Activated CD4-positive, alpha-beta T cell treated with anti-CD3 and anti-CD28 coated beads, Interleukin-2, amount 50 U/mL, for 1 hour (primary cell): ENCODE measurements at regions not wholly inside any gene's neighbourhood (a gene's known extent, or its start where the extent isn't known, plus 50 kb on each side); places are given as distances from the start of the nearest gene placed in this dataset.

Experiments used
- DNase-seq: peaks from one replicate; pipeline ENCODE4 v3.0.0-alpha.2; 2020

DNA sequence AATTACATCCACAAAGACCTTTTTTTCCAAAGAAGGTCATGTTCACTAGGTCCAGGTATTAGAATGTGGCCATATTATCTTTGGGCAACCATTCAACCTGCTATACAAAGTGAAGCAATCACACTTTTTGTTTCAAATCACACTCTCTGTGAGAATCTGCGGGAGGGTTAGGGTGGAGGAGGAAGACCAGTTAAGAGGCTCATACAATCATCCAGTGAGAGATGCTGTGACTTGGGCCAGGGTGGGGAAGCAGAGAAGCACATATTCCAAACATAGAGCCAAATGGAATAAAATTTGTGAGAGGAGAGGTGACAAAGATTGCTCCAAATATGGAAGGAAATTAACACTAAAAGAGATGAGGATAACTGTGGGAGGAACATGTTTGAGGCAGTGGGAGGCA is 351.6 kb downstream of the CYRIA start:
- DNase-seq = no peak

DNA sequence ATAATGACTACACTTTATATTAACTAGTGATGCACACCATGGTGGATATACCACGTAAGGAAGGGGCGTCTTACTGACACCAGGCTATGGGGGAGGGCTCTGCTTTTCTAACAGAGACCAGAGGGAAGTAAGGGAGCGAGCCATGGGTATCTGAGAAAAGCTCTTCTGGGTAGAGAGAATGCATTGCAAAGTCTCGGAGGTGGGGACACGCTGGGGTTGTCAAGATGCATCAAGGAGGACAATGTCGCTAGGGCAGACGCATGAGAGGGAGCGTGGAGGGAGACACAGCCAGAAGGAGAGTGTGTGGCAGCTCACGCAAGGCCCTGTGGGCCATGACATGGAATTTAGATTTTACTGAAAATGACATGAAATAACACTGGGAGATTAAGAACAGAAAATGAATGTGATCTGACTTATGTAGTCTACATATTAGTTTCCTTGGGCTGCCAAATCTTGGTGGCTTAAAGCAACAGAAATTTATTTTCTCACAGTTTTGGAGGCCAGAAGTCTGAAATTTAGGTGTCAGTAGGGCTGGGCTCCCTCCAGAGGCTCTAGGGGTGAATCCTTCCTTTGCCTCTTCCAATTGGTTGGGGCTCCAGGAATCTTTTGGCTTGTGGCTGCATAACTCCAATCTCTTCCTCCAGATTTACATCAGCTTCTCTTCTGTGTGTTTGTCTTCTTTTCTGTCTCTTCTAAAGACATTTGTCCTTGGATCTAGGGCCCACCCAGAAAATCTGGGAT is 352.2 kb downstream of the CYRIA start:
- DNase-seq = no peak

DNA sequence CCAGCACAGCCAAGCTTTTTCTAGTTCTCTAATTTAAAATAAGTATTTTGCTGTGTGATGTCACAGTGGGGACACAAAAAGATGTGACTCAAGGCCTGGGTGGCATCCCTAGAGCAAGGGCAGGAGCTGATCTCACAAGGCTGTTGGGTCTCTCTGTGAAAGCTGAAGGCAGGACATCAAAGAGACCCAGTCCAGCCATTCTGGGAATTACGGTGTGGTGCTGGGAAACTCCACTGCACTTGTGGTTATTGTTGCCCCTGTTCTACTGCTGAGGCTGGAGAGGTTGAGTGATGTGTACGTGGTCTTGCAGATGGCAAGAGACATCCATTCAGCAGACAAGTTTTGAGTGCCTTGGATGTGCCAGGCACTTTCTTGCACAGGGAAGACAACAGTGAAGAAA is 352.9 kb downstream of the CYRIA start:
- no peak for DNase-seq

DNA sequence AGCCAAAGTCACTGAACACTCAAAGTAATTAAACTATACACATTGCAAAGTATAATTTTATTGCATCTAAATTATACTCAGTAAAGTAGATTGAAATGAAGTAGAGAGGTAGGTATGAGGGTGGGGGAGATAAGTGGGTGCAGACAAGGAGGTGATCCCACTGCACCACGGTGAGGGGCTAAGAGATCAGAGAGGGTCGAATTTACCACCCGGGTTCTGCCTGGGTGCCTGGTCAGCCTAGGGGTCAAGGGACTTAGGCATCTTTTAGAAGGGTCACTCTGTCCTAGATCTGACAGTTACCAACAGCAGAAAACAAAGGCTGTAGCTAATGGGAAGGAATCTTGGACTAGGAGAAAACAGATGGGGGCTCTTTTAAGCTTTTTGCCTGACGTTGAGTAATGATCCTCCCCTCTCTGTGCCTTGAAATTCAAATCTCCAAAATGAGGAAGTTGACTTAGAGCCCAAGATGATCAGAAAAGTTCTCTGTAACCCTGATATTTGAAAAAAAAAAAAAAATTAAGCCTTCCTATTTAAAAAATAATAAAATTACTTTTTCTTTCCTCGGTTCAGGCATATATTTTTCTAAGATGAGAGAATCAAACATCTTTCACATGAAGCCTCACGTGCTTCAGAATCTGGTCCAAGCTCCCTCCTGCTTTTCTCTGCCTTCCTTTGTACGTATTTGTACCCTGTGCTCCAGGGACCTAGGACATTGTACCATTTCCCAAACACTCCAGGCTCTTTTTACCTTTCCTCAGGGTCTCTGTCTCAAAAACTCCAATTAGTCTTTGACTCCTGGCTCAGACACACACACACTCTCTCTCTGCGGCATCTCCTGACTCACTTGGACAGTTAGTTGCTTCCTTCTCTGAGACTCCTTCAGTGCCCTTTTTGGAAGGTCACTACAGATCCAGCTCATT is 353.9 kb downstream of the CYRIA start:
- no peak for DNase-seq

DNA sequence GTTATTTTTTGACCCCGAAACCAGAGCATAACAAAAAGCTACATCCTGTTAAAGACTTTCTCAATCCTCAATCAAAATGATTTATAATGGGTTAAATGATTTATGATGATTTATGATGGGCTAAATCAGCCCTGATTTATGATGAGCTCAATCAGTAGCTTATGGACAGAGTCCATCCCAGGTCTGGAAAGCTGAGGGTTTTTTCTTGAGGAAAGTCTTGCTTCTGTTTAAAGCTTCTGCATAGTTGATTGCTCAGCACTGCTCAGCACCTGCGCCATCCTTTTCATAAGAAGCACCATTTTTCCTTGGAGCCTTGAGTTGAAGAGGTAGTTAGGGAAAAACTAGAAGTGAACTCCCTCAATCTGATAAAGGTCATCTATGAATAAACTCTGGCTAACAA is 356.8 kb downstream of the CYRIA start:
- no peak for DNase-seq

DNA sequence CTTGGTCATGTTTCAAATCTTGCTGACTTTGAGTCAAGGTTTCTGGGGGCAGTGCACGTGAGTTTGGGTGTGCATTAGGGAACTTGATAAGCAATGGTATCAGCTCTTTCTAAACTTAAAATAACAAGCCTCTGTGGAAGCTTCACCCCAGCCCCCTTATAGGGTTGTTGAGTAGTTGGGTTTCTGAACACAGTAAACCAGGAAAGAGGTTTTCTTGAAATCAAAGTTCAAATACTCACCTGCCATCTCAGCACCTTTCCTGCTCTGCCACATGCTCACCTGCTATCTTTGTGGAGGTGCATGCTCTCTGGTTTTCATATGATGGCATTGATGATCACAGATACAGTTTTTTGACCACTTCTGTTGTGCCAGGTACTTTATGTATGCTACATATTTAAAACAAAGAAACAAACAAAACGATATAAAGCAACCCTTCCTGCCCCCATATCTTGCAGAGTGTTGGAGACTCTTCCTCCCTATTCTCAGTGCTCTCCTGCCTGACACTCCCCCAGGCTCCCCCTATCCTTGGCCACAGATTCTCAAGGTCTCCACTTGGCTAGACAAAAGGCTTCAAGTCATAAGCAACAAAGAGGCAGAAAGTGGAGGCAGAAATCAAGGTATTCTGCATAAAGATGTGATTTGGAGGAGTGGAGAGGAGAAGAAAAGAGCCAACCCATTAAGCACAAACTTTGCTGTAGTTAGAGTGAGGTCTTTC is 360.6 kb downstream of the CYRIA start:
- no peak for DNase-seq

DNA sequence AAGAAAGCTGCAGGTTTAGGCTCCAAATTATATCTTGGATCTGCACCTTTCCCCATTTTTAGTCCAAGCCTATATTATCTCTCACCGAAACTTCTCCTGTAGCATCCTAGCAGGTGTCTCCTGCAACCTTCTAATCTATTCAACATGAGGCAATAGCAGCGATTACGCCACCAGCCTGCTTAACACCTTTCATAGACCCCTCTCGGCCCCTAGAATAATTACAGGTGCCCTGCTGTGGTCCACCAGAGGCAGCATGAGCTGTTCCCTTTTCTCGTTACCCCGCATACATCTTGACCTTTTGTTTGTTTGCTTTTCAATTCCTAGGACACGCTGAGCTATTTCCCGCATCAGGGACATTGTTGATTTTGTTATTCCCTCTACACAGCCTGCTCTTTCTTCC is 361.9 kb downstream of the CYRIA start:
- DNase-seq = no peak

DNA sequence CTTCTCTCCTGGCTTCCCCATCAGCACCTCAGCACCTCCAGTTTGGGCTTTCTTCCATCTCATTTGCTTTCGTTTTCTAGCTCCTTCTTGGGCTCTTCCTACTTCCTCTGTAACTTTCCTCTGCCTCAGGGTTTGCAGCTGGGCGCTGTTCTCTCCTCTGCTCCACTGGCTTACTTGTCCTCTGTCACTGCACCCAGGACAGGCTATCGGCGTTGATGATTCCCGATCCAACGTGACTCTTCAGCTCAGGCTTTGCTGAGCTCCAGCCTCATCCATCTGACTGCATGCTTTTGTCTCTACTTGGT is 362.4 kb downstream of the CYRIA start:
- no peak for DNase-seq

DNA sequence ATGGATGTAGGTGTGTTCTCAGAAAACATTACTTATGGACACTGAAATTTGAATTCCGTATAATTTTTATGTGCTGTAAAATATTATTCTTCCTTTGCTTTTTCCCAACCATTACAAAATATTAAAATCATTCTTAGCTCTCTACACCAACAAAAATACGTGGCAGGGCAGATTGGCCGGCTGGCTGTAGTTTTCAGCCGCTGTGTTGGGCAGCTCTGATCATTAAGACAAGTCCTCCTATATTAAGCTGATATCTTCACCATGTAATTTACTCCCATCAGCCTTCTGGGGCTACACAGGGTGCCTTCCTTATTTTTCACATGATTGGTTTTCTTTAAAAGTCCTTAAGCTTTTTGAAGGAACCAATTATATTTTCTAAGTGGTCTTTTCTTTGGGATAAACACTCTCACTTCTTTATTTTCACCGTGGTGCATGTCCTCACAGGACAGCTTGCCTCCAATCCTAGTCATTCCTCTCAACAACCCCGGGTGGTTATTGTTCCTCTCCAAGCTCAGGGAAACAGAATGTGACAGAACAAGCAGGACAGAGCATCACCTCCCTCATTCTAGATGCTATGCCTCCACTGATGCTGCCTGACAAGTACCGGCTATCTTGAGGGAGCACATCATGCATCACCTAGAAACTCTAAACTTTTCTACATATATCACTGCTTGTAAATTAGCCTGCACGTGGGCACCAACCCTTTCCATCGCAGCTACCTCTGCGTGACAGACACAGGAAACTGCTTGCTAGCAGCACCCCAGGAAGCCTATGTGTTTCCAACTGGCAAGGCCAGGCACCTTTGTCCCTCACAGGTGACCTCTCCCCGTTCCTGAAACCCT is 362.3 kb downstream of the MYCN start:
- no peak for DNase-seq

DNA sequence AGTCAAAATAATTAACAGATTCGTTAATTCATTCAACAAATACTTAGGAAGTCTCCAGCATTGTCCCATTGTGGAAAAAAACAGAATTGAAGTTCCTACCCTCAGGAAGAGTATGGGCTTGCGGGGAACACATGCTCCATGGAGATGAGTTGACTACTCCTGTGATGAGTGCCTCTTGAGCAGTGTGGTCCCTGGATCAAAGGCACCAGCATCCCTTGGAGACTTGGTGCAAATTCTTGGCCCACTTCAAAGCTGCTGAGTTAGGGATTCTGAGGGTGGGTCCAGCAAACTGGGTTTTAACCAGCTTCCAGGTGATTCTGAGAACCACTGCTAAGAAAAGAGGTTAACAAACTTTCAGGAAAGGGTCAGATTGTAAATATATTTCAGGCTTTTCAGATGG is 361.6 kb downstream of the MYCN start:
- no peak for DNase-seq

DNA sequence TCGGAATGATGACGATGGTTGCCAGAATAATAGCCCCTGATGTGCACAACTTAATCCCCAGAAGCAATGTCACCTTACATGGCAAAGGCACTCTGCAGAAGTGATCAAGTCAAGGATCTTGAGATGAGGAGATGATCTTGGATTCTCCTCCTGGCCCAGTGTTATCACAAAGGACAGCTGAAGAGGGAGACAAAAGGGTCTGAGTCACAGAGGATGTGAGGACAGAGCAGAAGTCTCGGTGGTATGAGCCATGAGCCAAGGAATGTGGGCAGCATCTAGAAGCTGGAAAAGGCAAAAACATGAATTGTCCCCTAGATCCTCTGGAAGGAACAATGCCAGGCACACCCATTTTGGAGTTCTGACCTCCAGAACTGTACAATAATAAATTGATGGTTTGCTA is 358.5 kb downstream of the MYCN start:
- DNase-seq = no peak

DNA sequence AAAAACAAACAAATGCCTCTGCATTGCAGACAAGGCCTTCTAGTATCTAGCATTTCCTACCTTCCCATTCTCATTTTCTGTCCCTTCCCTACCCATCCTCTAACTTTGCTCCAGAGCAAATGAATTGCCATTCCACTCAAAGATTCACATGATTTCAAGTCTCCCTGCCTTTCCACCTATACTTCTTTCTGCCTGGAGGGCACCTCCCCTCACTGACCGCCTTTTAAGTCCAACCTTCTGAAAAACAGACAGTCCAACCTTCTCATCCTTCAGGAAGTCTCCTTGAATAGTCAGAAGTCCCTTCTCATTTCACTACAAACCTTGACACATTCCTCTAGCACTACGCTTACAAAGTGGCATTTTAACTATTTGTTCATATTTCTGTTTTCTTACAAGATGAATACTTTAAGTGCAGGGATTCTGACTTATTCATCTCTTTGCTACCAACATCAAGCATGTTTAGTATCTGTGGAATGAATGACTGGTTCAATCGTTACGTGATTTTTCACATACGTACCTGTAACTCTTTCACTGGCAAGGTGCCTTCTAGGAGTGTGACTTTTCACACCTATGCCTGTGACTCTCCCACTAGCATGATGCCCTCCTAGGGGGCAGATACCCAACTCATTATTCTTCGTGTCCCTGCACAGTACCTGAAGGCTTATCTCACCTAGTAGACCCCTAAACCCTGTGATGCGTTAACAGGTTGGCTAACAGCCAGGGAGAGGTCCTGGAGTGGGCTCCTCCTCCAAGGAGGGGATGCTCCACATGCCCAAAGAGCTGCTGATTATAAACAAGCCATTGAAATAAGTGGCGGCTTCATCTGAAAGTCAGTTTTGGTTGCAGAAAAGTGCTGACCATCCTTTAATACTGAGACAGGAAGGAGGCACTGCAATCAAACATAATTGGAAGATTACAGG is 356.2 kb downstream of the MYCN start:
- no peak for DNase-seq

DNA sequence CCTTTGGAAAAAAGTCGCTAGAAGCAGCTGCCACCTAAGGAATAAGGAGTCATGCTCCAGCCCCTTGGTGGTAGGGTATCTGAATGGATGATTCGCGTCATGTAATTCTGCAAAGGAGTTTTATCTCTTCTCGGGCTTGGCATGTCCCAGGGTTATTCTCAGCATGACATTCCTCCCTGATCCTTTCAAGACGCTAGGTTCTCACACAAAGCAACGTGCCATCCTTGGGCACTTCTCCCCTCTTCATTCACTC is 355.6 kb downstream of the MYCN start:
- no peak for DNase-seq

DNA sequence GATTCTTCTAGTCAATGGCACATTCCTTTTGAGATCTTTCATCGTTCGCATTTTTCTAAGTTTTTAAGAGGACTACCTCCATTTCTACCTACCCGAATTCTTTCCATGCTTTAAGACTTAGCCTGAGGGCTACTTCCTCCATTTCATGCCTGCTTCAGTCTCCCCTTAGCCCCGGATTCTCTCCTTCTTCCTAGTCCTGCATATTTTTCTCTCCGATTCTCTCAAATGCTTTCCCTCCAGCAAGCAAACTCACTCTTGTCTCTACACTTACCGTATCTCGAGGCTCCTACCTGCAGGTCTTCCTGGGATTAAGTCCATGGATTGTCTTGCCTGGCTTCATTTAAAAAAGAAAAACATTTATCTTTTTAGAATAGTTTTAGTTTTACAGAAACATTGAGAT is 354.4 kb downstream of the MYCN start:
- no peak for DNase-seq

DNA sequence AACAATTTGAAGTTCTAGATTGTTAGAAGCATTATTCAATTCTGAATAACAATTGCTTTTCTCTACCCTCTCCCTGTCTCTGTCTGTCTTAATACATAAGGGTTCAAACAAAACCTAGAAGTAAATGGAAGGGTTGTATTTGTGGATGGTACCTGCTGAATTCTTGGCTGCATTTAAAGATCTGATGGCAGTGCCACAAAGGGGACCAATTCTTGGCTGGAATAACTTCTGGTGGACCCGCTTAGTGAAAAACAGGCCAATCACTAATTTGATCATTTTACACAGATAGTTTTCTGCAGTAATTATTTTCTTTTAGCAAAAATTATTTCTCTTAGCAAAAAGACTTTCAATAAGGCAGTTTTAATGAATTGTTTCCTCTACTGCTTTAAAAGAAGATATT is 353.5 kb downstream of the MYCN start:
- no peak for DNase-seq

DNA sequence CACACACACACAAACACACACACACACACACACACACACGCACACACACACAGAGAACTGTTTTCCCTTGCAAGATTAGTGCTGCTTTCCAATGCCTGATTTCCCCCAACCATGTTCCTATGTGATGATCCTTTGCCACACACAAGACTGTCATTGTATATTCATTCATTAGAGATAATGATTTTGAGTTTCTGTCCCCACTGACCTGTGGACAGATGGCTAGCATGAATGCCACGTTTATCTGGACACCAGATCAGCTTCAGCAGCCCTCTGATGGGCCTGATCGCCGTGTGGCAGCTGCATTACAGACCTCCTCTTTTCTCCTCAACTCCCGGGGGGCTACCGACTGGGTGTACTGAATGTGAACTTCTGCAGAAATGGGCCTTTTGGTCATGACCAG is 353.0 kb downstream of the MYCN start:
- no peak for DNase-seq

DNA sequence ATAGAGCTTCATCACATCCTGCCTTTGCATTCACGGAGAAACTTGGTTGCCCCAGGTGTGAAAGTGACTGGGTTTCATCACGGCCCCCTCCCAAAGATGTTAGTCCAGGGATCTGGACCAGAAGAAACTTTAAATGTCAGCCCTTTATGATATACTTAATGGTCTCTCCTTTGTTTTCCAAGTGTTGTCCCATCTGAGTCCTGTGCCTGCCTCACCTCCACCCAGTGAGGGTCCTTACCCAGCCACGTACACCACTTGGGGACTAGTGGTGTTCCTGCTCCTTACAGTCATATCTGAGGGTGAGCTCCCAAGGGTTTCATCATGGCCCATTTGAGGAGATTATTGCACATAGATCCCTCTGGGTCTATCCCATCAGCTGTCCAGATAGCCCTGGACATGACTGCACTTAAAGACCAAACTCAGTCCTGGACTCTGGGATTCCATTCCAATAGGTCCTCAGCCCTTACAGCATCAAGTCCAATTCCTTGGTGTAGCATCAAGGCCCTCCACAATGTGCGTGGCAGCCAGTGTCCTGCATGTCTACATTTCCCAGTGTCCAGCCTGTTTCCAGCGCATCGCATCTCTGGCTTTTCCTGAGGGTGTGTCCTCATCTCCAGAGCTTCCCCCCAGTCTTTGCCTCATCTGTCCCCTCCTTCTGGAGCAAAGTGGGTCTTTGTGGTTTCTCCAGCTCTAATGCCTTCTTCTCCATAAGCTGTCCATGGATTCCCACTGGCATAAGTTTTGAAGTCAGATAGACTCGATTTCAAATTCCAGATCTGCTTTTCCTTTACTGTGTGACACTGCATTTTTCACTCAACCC is 351.6 kb downstream of the MYCN start:
- DNase-seq = no peak

DNA sequence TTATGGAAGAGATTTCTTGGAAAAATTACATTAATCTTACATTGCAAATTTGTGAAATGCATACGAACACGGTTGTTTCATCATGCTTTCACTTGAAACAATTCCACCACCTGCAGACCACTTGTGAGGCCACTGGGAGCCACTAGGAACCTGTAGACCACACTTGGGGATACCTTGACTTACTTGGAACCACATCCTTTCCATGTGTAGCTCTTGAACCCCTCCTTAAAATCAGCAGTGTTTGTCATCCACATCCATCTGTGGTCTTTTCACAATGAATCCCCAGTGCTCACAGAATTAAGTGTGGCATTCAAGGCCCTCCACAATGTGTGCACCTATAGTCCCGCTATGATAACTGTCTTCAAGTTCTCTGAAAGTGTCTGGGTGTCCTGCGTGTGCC is 350.9 kb downstream of the MYCN start:
- no peak for DNase-seq

DNA sequence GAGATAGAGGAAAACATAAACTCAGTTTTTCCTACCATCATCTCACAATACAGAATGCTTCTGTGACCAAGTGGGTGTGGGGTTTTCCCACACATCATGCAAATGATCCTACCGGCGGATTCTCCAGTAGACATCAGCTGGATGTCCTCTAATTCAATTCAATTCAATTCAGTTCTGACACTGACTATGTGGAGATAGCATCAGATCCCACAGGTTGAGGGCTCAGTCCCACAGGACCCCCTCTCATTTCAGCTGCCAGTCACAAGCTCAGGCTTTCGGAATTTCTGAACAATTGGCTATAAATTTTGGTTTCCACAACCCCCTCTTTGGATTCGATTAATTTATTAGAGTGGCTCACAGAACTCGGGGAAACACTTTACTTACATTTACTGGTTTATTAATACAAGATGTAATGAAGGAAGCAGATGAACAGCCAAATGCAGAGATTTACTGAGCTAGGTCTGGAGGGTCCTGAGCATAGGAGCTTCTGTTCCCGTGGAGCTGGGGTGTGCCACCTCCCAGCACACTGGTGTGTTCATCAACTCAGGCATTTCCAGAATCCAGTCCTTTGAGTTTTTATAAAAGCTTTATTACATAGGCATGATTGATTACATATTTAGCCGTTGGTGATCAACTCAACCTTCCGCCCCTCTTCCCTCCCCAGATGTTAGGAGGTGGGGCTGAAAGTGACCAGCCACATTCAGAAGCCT is 350.1 kb downstream of the MYCN start:
- no peak for DNase-seq

DNA sequence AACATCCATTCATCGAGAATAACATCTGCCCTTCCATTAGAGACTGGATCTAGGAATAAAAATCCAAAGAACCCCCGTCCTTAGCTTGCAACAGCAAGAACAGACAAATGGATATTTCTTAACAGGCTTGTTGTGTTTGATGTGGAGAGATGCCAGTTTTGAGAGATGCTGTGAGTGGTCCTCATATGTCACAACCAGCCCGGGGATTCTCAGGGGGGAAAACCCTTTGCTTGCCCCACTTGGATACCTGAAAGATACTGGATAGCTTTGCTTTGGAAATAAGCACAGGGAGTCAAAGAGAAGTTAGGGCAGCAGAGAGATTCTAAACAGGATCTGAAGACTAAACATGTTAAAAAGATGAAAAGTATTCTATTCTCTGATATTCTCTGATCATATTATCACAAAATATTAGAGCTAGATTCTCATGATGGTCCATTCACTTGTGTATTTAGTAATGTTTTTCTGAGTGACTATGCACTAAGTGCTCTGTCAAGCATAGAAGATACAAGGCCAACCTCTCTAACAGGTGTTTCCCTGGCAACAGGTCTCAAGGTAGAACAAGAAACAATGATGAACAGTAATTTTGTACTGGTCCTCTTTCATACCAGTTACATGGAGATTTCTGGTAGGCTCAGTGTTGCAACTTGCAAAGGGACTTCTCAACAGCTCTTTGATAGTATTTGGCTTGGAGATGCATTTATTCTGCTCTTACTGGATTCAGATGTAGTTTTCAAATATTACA is 348.2 kb downstream of the MYCN start:
- no peak for DNase-seq
